ENCODE measurements at regions not wholly inside any gene's neighbourhood (a gene's known extent, or its start where the extent isn't known, plus 50 kb on each side); places are given as distances from the start of the nearest gene placed in this dataset.

DNA sequence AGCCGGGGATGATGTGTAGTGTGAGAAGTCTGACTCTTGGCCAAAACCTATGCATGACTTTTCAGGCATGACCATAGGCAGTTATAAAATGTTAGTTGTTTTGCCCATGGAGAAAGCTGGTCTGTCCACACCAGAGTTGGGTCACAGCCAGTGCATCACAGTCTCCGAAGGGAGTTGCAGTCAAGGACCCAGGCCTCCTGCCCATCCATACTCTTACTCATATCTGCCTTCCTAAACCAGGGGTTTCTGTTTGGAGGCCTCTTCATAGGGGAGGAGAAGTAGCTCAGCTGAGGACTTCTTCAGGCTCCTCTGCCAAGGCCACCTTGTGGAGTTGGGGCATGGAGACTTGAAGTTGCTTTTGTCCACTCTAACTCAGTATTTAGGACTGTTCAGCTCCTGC is 1008.3 kb downstream of the PCDH18 start:
- TF ChIP-seq CTCF (IDR thresholded peaks at IDR 0.05), result no peak
- Mint-ChIP-seq H3K27ac (no peak overlapping the region), H3K36me3 (no peaks in the 10 kb centered on the region), H3K4me3 (no peak overlapping the region), H3K4me1 (no peaks in the 10 kb centered on the region), H3K9me3 (peaks cover 3 to 6% of the 10 kb centered on the region in 2 donors), H3K27me3 (ENCODE audit: low read depth in 2 of 2) (no peaks in the 10 kb centered on the region)
- Histone ChIP-seq H3K4me1 (ENCODE audit: control insufficient read depth, insufficient read depth, low read length) (no peaks in the 10 kb centered on the region), H3K27ac (ENCODE audit: low read length) (no peak overlapping the region), H3K9me3 (ENCODE audit: control insufficient read depth, insufficient read depth, low read length) (no peaks in the 10 kb centered on the region), H3K36me3 (ENCODE audit: control insufficient read depth, insufficient read depth, low read length) (no peaks in the 10 kb centered on the region), H3K4me3 (ENCODE audit: low read length) (no peak overlapping the region), H3K27me3 (ENCODE audit: control insufficient read depth, insufficient read depth, low read length) (no peaks in the 10 kb centered on the region)
- WGBS (ENCODE audit: insufficient coverage), result 97% methylated on average over 2 of the region's 2 CpGs
- no peak for ATAC-seq
- intact Hi-C loops (cut with micrococcal nuclease), result no loop called here
- DNase-seq, result no peak

GRCh38 chr4:136516371-136516770 is 1015.9 kb downstream of the PCDH18 start:
- Mint-ChIP-seq H3K27me3 (ENCODE audit: low read depth in 2 of 2) (no peaks in the 10 kb centered on the region), H3K4me3 (no peak overlapping the region), H3K9me3 (peaks cover 3 to 5% of the 10 kb centered on the region in 2 donors), H3K36me3 (no peaks in the 10 kb centered on the region), H3K4me1 (no peaks in the 10 kb centered on the region), H3K27ac (no peak overlapping the region)
- Histone ChIP-seq H3K27ac (ENCODE audit: low read length) (no peak overlapping the region), H3K9me3 (ENCODE audit: control insufficient read depth, insufficient read depth, low read length) (no peaks in the 10 kb centered on the region), H3K4me3 (ENCODE audit: low read length) (no peak overlapping the region), H3K36me3 (ENCODE audit: control insufficient read depth, insufficient read depth, low read length) (no peaks in the 10 kb centered on the region), H3K27me3 (ENCODE audit: control insufficient read depth, insufficient read depth, low read length) (no peaks in the 10 kb centered on the region), H3K4me1 (ENCODE audit: control insufficient read depth, insufficient read depth, low read length) (no peaks in the 10 kb centered on the region)
- TF ChIP-seq CTCF (IDR thresholded peaks at IDR 0.05), result no peak
- ATAC-seq (no peak), DNase-seq (no peak)
- intact Hi-C loops (cut with micrococcal nuclease), result no loop called here
- 72% methylated on average over 2 of the region's 3 CpGs for WGBS (ENCODE audit: insufficient coverage)

GRCh38 chr4:136505020-136505419 is 1027.3 kb downstream of the PCDH18 start:
- Mint-ChIP-seq H3K36me3 (peaks cover 3% of the 10 kb centered on the region), H3K27ac (no peak overlapping the region), H3K27me3 (ENCODE audit: low read depth in 2 of 2) (no peaks in the 10 kb centered on the region), H3K4me3 (no peak overlapping the region), H3K4me1 (no peaks in the 10 kb centered on the region), H3K9me3 (peaks cover 8 to 13% of the 10 kb centered on the region in 2 donors)
- H3K4me3 ChIP-seq (ENCODE audit: low read length), result no peak overlapping the region
- H3K9me3 ChIP-seq (ENCODE audit: control insufficient read depth, insufficient read depth, low read length), result no peaks in the 10 kb centered on the region
- WGBS (ENCODE audit: insufficient coverage), result 70% methylated on average over 1 of the region's 1 CpG
- no peaks in the 10 kb centered on the region for H3K4me1 ChIP-seq (ENCODE audit: control insufficient read depth, insufficient read depth, low read length)
- no peak overlapping the region for H3K27ac ChIP-seq (ENCODE audit: low read length)
- H3K27me3 ChIP-seq (ENCODE audit: control insufficient read depth, insufficient read depth, low read length), result no peaks in the 10 kb centered on the region
- intact Hi-C loops (cut with micrococcal nuclease), result no loop called here
- TF ChIP-seq CTCF (IDR thresholded peaks at IDR 0.05), result no peak
- H3K36me3 ChIP-seq (ENCODE audit: control insufficient read depth, insufficient read depth, low read length), result no peaks in the 10 kb centered on the region
- DNase-seq, result no peak
- no peak for ATAC-seq

- no peak overlapping the region for H3K27ac Mint-ChIP-seq
- H3K36me3 Mint-ChIP-seq, result peaks cover 7% of the 10 kb centered on the region
- no peaks in the 10 kb centered on the region for H3K27me3 ChIP-seq (ENCODE audit: control insufficient read depth, insufficient read depth, low read length)
- no peaks in the 10 kb centered on the region for H3K36me3 ChIP-seq (ENCODE audit: control insufficient read depth, insufficient read depth, low read length)
- H3K4me1 ChIP-seq (ENCODE audit: control insufficient read depth, insufficient read depth, low read length), result no peaks in the 10 kb centered on the region
- no peak overlapping the region for H3K4me3 Mint-ChIP-seq
- no peak overlapping the region for H3K27ac ChIP-seq (ENCODE audit: low read length)
- no peaks in the 10 kb centered on the region for H3K4me1 Mint-ChIP-seq
- intact Hi-C loops (cut with micrococcal nuclease), result no loop called here
- no peak for TF ChIP-seq CTCF (IDR thresholded peaks at IDR 0.05)
- no peak for DNase-seq
- no peak overlapping the region for H3K4me3 ChIP-seq (ENCODE audit: low read length)
- H3K9me3 Mint-ChIP-seq, result peaks cover 4 to 9% of the 10 kb centered on the region in 2 donors
- no peak for ATAC-seq
- no peaks in the 10 kb centered on the region for H3K9me3 ChIP-seq (ENCODE audit: control insufficient read depth, insufficient read depth, low read length)
- H3K27me3 Mint-ChIP-seq (ENCODE audit: low read depth in 2 of 2), result no peaks in the 10 kb centered on the region
Measured at GRCh38 chr4:136495851-136496250, 1036.4 kb downstream of the PCDH18 start.

Data from natural killer cell (primary cell).